HG02852 (cell line): ENCODE measurements at regions not wholly inside any gene's neighbourhood (a gene's known extent, or its start where the extent isn't known, plus 50 kb on each side); places are given as distances from the start of the nearest gene placed in this dataset.
"Not testable (repeated sequence)": the region's sequence is repeated elsewhere in the genome, so short reads cannot be mapped to it uniquely, and the experiment has no call there.

Source experiments
- ATAC-seq: cut with Tn5 transposase; IDR thresholded peaks from one replicate; pipeline ENCODE4 v1.9.1; 2021; ENCODE audit warnings: mild to moderate bottlenecking, moderate library complexity; ENCODE audit not compliant: unreplicated experiment

DNA sequence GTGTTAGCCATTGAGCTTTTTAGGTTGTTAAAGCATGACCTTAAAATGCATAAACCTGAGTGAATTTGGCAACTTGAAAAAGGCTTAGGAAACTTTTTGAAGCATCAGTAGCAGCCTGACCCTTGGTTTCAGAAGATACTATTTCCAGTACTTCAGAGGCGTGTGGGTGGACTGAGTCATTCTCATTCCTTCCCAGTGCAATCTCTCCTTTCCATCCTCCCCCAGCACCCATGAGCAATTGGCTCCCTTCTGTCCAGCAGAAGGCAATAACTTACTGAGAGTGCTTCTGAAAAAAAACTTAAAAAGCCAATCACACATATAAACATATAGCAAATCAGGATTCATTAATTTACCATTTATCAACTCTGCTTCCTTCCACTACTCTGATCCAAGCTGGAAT is 299.3 kb upstream of the STXBP6 start:
- no peak for ATAC-seq

- no peak for ATAC-seq
Observed at GRCh38 chr14:25340882-25341281, 290.9 kb upstream of the STXBP6 start.

GRCh38 chr14:25322784-25323183 is 272.8 kb upstream of the STXBP6 start:
- ATAC-seq = no peak

DNA sequence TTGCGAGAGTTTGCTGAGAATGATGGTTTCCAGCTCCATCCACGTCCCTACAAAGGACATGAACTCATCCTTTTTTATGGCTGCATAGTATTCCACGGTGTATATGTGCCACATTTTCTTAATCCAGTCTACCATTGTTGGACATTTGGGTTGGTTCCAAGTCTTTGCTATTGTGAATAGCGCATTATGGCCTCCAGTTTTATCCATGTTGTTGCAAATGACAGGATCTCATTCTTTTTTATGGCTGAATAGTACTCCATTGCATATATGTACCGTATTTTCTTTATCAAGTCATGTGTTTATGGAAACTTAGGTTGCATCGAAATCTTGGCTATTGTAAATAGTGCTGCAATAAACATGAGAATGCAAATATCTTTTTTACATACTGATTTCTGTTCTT is 266.1 kb upstream of the STXBP6 start:
- not testable (repeated sequence) for ATAC-seq

GRCh38 chr14:25308244-25308643 is 258.3 kb upstream of the STXBP6 start:
- ATAC-seq = no peak

- no peak for ATAC-seq
Observed at GRCh38 chr14:25303934-25304333, 254.0 kb upstream of the STXBP6 start.

DNA sequence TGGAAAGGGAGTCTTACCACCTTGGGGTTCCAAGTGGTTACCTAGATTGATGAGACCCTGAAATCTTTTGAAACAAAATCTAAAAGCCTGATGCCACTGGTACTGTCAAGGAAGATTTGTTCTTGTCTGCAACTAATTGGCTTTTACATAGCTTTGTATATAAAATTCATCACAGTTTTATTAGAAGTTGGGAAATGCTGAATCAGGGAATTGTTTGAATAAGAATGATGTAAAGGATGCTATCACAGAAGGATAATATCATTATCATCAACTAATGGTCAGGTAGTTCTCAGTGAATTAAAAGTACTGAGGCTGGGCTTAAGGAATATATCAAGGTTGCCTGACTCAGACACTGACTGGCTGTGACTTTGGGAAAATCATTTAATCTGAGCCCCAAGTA is 248.3 kb upstream of the STXBP6 start:
- no peak for ATAC-seq

- not testable (repeated sequence) for ATAC-seq
Observed at GRCh38 chr14:25290154-25290553, 240.2 kb upstream of the STXBP6 start.

GRCh38 chr14:25274529-25274928 is 224.6 kb upstream of the STXBP6 start:
- no peak for ATAC-seq

GRCh38 chr14:25267186-25267585 is 217.2 kb upstream of the STXBP6 start:
- ATAC-seq = no peak

- ATAC-seq = no peak
Observed at GRCh38 chr14:25259470-25259869, 209.5 kb upstream of the STXBP6 start.

GRCh38 chr14:25252793-25253192 is 202.8 kb upstream of the STXBP6 start:
- no peak for ATAC-seq

DNA sequence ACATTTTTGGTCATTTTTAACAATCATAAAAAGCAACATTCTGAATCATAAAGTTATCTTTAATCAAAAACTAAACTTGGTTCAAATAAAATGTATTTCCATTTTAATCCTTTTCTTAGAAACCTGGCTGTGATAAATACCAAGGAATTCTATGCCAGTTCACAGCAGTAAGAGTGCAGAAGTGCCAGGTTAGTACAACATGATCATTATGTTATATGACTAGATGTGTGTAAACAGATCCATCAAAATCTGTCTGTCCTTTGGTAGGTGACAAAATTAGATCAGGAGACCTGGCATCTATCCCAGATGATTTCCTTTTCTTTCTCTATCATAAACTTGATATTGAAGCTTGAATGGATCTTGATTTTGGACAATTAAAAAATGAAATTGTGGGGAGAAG is 200.6 kb upstream of the STXBP6 start:
- ATAC-seq = no peak

- ATAC-seq = no peak
Observed at GRCh38 chr14:25247609-25248008, 197.7 kb upstream of the STXBP6 start.

- ATAC-seq = no peak
Observed at GRCh38 chr14:25246751-25247150, 196.8 kb upstream of the STXBP6 start.

- ATAC-seq = no peak
Observed at GRCh38 chr14:25239170-25239569, 189.2 kb upstream of the STXBP6 start.

DNA sequence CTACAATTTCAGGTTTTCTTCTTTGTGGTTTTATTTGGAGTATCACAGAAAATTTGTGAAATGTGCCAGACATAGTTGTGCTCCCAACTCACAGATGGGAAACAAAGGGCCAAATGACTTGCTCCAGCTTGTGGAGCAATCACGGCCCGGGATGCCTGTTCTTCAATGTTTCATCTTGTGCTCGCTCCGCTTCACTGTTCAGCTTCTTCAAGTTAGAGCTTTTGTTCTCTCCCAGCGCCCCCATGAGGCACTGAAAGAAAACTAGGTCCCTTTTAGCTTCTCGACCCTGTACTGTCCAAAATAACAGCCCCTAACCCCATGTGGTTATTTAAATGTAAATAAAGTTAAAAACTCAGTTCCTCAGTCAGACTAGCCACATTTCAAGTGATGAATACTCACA is 187.9 kb upstream of the STXBP6 start:
- no peak for ATAC-seq

DNA sequence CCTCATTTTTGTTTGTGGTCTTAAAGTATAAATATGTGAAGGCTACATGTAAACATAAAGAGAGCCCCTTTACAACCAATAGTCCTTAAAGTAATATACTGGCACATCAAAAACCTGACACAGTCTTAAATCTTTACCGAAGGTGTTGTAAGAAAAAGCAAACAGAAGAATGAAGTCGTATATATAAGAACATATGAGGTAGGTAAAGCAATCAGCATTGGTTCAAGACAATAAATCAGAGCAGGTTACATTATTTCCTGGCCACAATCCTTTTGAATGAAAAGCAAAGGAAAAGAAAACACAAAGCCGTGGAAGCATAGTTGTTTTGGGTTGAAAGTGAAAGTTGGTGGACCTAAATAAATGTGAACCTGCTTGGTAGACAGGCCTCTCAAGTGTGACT is 183.7 kb upstream of the STXBP6 start:
- no peak for ATAC-seq

- no peak for ATAC-seq
Observed at GRCh38 chr14:25231004-25231403, 181.1 kb upstream of the STXBP6 start.

DNA sequence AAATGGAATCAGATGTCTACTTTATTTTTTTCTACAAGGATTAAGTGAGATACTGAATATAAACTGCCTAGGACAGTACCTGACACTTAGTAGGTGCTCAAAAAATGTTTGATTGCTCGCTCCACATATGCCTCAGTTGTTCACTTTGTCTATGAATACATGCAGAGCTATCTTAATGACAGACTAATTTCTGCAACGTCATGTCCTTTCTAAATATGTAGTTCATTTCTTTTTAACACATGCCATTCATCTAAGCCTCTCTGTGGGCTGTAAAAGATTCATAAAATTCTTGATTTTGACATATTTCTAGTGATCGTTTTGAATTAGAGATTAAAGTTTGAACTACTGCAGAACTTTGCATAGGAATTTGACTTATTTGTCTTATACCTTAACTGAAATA is 176.3 kb upstream of the STXBP6 start:
- no peak for ATAC-seq

- no peak for ATAC-seq
Observed at GRCh38 chr14:25222256-25222655, 172.3 kb upstream of the STXBP6 start.

DNA sequence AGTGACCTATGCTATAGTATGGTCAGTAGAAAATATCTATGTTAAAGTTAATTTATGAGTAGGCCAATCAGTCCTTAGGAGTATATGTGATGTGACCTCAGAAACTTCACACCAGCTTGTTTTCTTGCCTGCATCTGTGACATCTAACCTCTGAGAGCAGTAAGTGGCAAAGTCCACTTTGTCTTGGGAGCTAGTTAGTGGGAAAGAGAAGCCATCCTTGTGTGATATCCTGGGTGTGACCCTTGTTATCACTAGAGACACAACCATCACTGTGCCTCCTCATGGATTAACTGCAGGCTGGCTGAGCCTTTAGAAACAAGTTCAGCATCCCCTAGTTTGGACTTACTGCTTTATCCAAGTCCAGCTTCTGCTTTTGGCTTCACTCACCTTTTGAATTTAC is 170.6 kb upstream of the STXBP6 start:
- ATAC-seq = no peak

DNA sequence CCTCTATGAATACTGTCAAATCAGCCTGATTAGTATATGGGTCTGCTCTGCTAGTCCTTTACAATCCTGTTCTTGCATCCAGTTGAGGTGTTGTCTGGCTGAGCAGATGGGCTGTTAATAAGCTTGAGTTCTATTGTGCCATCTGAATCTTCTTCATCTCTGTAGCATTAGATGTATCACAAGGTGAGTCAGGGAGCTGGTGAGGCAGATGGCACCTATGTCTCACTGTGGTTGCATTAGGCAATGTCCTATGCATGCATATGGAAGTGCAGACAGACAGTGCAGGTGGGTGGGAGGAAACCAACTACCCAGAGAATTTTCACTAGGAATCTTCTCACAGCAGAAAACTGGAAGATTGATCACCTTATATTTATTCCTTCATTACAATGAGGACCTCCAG is 165.7 kb upstream of the STXBP6 start:
- no peak for ATAC-seq

DNA sequence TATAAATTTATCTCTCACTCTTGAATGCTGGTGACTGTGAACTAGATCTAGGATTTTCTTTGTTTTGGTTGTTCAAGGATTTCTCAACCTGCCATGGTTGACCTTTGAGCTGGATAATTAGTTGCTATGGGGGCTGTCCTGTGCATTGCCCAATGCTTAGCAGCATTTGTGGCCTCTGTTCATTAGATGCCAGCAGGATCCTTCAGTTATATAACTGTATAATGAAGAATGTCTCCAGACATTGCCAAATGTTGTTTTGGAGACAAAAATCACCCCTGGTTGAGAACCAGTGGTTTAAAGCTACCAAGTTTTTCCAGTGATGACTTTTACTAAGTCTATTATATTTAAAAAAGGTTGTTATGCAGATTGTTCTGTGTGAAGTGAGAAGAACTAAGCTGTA is 147.9 kb upstream of the STXBP6 start:
- ATAC-seq = no peak
